Spleen (tissue), 11 donors: ENCODE measurements at regions not wholly inside any gene's neighbourhood (a gene's known extent, or its start where the extent isn't known, plus 50 kb on each side); places are given as distances from the start of the nearest gene placed in this dataset.

Experiments
- DNase-seq: peaks from one replicate; pipeline ENCODE4 v3.0.0-alpha.2; 2020
- H3K27ac ChIP-seq, 8 donors: fragments of 200-600 bp; sonication (generic) in 7 of 8; 1 replicate in 4 of 8; 2 replicates in 4 of 8; pipeline versions ENCODE4 v1.5.0 to v1.8.0; 2016 to 2021; ENCODE audit warnings: inconsistent platforms in 4 of 8, mild to moderate bottlenecking in 4 of 8, moderate library complexity in 1 of 8
- H3K27me3 ChIP-seq, 7 donors: fragments of 200-600 bp; sonication (generic) in 6 of 7; replicated peaks in 1 of 7; 1 replicate in 4 of 7; 2 replicates in 3 of 7; pipeline versions ENCODE4 v1.5.0 to v1.8.0; 2016 to 2021; ENCODE audit warnings: inconsistent platforms in 3 of 7, mild to moderate bottlenecking in 1 of 7
- H3K36me3 ChIP-seq, 6 donors: fragments of 200-600 bp; sonication (generic) in 5 of 6; 1 replicate in 4 of 6; 2 replicates in 2 of 6; pipeline versions ENCODE4 v1.5.0 to v1.8.0; 2016 to 2021; ENCODE audit warnings: inconsistent platforms in 2 of 6
- H3K4me1 ChIP-seq, 6 donors: fragments of 200-600 bp; sonication (generic) in 5 of 6; 1 replicate in 3 of 6; 2 replicates in 3 of 6; pipeline versions ENCODE4 v1.5.0 to v1.8.0; 2016 to 2021; ENCODE audit warnings: inconsistent platforms in 3 of 6
- H3K4me3 ChIP-seq, 8 donors: fragments of 200-600 bp; sonication (generic) in 7 of 8; 1 replicate in 4 of 8; 2 replicates in 4 of 8; pipeline versions ENCODE4 v1.5.0 to v1.8.0; 2016 to 2021; ENCODE audit warnings: inconsistent platforms in 4 of 8, mild to moderate bottlenecking in 4 of 8, moderate library complexity in 2 of 8
- H3K9me3 ChIP-seq, 8 donors: fragments of 200-600 bp; sonication (generic) in 7 of 8; 1 replicate in 4 of 8; 2 replicates in 4 of 8; pipeline versions ENCODE4 v1.5.0 to v1.8.0; 2016 to 2021; ENCODE audit warnings: inconsistent platforms in 4 of 8
- POLR2A ChIP-seq, 3 donors: fragments of 450-650 bp; IDR thresholded peaks; one replicate each; pipeline ENCODE4 v1.5.1; 2017; ENCODE audit warnings: antibody characterized with exemption in 3 of 3, mild to moderate bottlenecking in 1 of 3
- POLR2AphosphoS5 ChIP-seq, 3 donors: sonication (generic); formaldehyde crosslinking; IDR thresholded peaks; one replicate each; pipeline ENCODE4 v1.5.1; 2017; ENCODE audit warnings: antibody characterized with exemption in 3 of 3
- WGBS, 5 donors: extraction: QIAGEN DNeasy Blood & Tissue Kit in 3 of 5; methylation state at CpG; one replicate each; pipeline versions ENCODE4 v1.1.5 to v1.1.7; 2013 to 2018; 5-methylcytosine and 5-hydroxymethylcytosine counted together
- intact Hi-C: fragments of 100-400 bp; cut with DNase I; formaldehyde crosslinking; loops from one replicate; pipeline ENCODE4 v1.15.0; 2023; ENCODE audit warnings: low total_unique reads
- TF ChIP-seq, protein P1 (sequence below), 11 experiments: fragments of 200-600 bp in 7 of 11; fragments of 450-650 bp in 4 of 11; sonication (generic) in 4 of 11; IDR thresholded peaks in 8 of 11; conservative IDR thresholded peaks in 3 of 11; 1 replicate in 7 of 11; 2 replicates in 4 of 11; pipeline versions ENCODE4 v1.4.0 to v1.8.0; 2016 to 2021; ENCODE audit warnings: antibody characterized with exemption in 11 of 11, inconsistent platforms in 4 of 11, mild to moderate bottlenecking in 1 of 11
- donor health status: healthy with polysubstance abuse.
- donor health status: DM: no; HTN: no; CAD: no; lungs with moderate emphysema.
- donor health status: DM: no; HTN: no; CAD: no.
- donor health status: Bipolar disorder and iron deficiency.
- donor health status: healthy.
- donor health status: DM: no; HTN: no; CAD: no.
- donor health status: DM: yes; HTN: yes; CAD: no.

DNA sequence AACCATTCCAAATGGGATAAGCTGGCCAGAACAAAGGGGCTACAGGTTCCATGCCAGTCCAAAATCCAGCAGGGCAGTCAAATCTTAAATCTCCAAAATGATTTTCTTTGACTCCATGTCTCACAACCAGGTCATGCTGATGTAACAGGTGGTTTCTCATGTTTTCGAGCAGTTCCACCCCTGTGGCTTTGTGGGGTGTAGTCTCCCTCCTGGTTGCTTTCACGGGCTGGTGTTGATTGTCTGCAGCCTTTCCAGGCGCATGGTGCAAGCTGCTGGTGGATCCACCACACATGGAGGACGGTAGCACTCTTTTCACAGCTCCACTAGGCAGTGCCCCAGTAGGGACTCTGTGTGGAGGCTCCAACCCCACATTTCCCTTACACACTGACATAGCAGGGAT, 425.5 kb upstream of the FTMT start:
- H3K27ac ChIP-seq, result no peak overlapping the region
- DNase-seq, result no peak
- 55 to 85% (median 83%) methylated on average over 4 of the region's 4 CpGs for WGBS, 5 donors

DNA sequence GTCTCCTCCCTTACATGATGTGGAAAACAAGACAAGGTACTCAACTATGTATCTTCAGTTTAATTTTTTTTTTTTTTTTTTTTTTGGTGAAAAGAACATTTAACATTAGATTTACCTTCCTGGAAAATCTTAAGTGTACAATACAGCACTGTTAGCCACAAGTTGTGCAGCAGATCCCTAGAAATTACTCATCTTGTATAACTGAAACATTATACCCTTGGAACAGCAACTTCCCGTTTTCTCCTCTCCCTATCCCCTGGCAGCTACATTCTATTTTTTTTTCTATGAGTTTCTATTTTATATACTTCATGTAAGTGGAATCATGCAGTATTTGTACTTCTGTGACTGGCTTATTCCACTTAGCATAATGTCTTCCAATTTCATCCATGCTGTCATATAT, 421.9 kb upstream of the FTMT start:
- no peaks in the 10 kb centered on the region for H3K4me1 ChIP-seq
- H3K27ac ChIP-seq, result no peak overlapping the region
- H3K4me3 ChIP-seq, result no peak overlapping the region
- WGBS, 5 donors, result 50 to 76% (median 64%) methylated on average over 1 of the region's 1 CpG
- H3K36me3 ChIP-seq, result no peaks in the 10 kb centered on the region
- DNase-seq, result no peak
- intact Hi-C loops, result no loop called here
- H3K9me3 ChIP-seq, result peaks cover 0 to 8% (median 6%) of the 10 kb centered on the region in 8 donors
- TF ChIP-seq POLR2A (IDR thresholded peaks at IDR 0.05) (no peak), POLR2AphosphoS5 (IDR thresholded peaks at IDR 0.05) (no peak)
- TF ChIP-seq, protein P1, sequence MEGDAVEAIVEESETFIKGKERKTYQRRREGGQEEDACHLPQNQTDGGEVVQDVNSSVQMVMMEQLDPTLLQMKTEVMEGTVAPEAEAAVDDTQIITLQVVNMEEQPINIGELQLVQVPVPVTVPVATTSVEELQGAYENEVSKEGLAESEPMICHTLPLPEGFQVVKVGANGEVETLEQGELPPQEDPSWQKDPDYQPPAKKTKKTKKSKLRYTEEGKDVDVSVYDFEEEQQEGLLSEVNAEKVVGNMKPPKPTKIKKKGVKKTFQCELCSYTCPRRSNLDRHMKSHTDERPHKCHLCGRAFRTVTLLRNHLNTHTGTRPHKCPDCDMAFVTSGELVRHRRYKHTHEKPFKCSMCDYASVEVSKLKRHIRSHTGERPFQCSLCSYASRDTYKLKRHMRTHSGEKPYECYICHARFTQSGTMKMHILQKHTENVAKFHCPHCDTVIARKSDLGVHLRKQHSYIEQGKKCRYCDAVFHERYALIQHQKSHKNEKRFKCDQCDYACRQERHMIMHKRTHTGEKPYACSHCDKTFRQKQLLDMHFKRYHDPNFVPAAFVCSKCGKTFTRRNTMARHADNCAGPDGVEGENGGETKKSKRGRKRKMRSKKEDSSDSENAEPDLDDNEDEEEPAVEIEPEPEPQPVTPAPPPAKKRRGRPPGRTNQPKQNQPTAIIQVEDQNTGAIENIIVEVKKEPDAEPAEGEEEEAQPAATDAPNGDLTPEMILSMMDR (IDR thresholded peaks at IDR 0.05 in 8 of 11, conservative IDR thresholded peaks at IDR 0.05 in 3 of 11), result no peak
- no peaks in the 10 kb centered on the region for H3K27me3 ChIP-seq

More for the DNA sequence above, 425.5 kb upstream of the FTMT start:
- H3K4me3 ChIP-seq, result no peak overlapping the region
- no peaks in the 10 kb centered on the region for H3K36me3 ChIP-seq
- H3K27me3 ChIP-seq, result no peaks in the 10 kb centered on the region
- TF ChIP-seq, protein P1 (IDR thresholded peaks at IDR 0.05 in 8 of 11, conservative IDR thresholded peaks at IDR 0.05 in 3 of 11), result no peak
- TF ChIP-seq POLR2A (IDR thresholded peaks at IDR 0.05), result no peak
- TF ChIP-seq POLR2AphosphoS5 (IDR thresholded peaks at IDR 0.05), result no peak
- H3K9me3 ChIP-seq, result peaks cover 0 to 8% (median 6%) of the 10 kb centered on the region in 8 donors
- no peaks in the 10 kb centered on the region for H3K4me1 ChIP-seq
- intact Hi-C loops, result no loop called here

DNA sequence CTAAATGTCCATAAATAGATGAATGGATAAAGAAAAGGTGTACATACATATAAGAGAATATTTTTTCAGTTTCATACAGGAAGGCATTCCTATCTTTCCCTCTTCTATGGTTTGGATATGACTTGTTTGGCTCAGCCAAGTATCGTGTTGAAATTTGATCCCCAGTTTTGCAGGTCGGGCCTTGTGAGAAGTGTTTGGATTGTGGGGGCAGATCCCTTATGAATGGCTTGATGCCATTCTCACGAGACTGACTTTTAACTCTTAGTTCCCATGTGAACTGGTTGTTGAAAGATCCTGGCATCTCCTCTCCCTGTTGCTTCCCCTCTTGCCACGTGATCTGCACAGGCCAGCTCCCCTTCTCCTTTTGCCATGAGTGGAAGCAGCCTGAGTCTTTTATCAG, 421.1 kb upstream of the FTMT start:
- intact Hi-C loops, result no loop called here

DNA sequence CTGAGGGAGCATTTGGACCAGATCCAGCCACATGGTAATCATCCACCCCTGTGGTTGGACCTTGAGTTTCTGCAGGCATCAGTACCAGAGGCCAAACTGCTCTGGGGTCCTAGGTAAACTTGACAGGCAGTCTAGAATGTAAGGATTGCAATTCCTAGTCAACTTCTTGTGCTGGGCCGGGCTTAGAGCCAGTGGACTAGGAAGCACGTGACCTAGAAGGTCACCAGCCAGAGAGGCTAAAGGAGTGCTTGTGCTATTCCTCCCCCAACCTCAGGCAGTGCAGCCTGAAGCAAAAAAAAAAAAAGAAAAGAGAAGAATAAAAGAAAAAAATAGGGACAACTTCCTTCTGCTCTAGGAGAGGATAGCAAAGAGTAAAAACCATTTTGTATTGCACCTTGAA, 406.2 kb upstream of the FTMT start:
- Histone ChIP-seq H3K4me1 (no peaks in the 10 kb centered on the region), H3K9me3 (peaks cover 0 to 38% (median 4%) of the 10 kb centered on the region in 8 donors), H3K4me3 (no peak overlapping the region), H3K36me3 (no peaks in the 10 kb centered on the region), H3K27me3 (no peaks in the 10 kb centered on the region), H3K27ac (no peak overlapping the region)
- TF ChIP-seq POLR2AphosphoS5 (IDR thresholded peaks at IDR 0.05) (no peak), POLR2A (IDR thresholded peaks at IDR 0.05) (no peak)
- TF ChIP-seq, protein P1 (IDR thresholded peaks at IDR 0.05 in 8 of 11, conservative IDR thresholded peaks at IDR 0.05 in 3 of 11), result no peak
- intact Hi-C loops, result no loop called here
- 48 to 70% (median 54%) methylated on average over 2 of the region's 2 CpGs for WGBS, 5 donors
- no peak for DNase-seq

More for the DNA sequence above, 421.1 kb upstream of the FTMT start:
- Histone ChIP-seq H3K9me3 (peaks cover 0 to 8% (median 6%) of the 10 kb centered on the region in 8 donors), H3K27ac (no peak overlapping the region), H3K27me3 (no peaks in the 10 kb centered on the region), H3K4me1 (no peaks in the 10 kb centered on the region), H3K4me3 (no peak overlapping the region), H3K36me3 (no peaks in the 10 kb centered on the region)
- DNase-seq, result no peak
- WGBS, 5 donors, result 33 to 59% (median 51%) methylated on average over 4 of the region's 4 CpGs
- TF ChIP-seq POLR2A (IDR thresholded peaks at IDR 0.05) (no peak), POLR2AphosphoS5 (IDR thresholded peaks at IDR 0.05) (no peak)
- TF ChIP-seq, protein P1 (IDR thresholded peaks at IDR 0.05 in 8 of 11, conservative IDR thresholded peaks at IDR 0.05 in 3 of 11), result no peak
